ENCODE measurements at regions not wholly inside any gene's neighbourhood (a gene's known extent, or its start where the extent isn't known, plus 50 kb on each side); places are given as distances from the start of the nearest gene placed in this dataset.
"Not testable (repeated sequence)": the region's sequence is repeated elsewhere in the genome, so short reads cannot be mapped to it uniquely, and the experiment has no call there.

DNA sequence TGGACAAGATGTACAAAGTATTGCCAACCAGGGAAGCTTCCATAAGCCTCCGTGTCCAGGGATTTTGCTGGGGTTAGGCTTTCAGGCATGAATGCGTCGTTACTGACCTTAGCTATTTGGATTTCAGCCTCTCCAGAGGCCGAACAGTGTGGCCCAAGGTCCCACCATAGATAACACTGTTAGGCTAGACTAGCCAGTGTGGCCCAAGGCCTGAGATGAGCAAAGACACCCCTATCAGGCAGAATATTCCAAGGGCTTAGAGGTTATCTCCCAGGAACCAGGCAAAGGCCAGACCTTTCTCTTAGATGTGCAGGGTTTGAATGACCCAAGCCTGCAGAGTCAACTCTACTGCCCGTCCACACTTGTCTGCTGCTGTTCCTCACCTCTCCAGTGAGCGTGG, 131.7 kb upstream of the NDUFV2 start:
- no peak for DNase-seq

DNA sequence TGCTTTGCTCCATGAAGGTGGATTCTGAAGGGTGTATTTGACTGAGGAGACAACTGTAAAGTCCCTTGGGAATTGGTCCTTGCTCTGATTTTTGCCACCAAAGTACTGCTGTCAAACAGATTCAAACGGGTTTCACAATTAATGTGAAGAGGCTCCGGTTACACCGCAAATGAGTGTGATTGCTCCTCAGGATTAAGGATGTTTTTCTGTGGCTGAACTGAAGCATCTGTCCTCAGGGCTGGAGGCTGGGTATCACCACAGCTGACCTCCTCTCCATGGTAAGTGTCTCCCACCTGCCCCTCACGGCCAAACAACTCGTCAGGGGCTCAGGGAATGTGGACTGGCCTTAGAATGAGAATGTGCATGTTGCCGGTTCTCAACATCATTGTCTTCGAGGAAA, 130.4 kb upstream of the NDUFV2 start:
- no peak for DNase-seq

DNA sequence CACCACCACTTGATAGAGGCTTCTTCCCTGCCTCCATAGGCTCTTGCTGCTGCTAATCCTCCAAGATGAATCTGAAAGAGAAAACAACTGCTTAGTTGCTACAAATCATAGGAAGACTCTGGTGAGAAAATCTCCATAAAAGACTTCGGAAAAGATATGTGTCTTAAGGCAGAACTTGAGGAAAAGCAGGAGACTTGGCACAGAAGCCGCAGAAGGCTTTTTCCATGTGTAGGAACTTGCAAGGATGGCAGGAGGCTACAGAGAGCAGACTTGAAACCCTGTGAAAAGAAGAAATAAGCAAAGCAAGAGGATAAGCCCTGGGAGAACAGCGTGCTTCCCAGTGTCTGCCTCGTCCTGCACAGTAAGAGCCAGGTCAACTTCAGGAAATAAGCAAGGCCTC, 128.2 kb upstream of the NDUFV2 start:
- DNase-seq: no peak

DNA sequence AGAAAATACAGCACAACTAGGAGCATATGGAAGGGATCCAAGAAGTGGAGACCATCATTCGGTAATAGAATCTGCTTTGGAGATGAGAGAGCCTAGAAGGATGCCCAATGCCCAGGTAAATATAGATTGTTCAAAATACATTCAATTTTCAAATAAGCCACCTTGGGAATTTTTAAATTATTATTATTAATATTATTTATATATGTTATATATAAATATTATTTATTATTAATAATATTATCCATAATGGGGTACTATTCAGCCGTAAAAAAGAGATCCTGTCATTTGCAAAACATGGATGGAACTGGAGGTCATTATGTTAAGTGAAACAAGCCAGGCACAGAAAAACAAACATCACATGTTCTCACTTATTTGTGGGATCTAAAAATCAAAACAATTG, 127.8 kb upstream of the NDUFV2 start:
- DNase-seq: no peak

DNA sequence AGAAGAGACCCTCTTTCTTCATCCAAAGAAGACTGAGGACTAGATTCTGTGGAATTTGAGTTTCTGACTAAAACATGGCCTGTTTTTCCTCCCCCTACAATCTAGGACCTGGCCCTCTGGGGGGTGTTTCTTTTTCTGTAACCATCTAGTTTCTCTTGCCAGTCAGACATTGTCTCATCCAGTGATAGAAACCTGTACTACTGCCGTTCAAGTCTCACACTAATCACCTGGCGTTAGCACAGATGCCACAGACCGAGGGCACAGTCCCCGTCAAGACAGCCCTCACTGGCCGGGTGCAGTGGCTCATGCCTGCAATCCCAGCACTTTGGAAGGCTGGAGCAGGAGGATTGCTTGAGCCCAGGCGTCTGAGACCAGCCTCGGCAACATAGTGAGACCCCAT, 126.9 kb upstream of the NDUFV2 start:
- DNase-seq: no peak

DNA sequence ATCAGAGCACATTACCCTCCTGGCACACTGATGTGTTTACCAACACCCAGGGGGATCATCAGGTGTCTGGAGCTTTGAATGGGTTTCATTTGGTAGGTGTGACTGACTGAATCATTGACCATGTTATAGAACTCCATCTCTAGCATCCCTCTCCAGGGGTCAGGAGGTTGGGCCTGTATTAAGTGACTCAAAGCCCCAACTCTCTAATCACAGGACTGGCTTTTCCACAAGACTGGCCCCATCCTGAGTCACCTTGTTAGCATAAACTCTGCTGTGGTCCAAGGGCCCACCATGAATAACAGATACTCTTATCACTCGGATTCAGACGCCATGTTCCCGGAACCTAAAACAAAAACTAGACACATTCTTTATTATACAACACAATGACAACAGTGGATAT, 125.9 kb upstream of the NDUFV2 start:
- no peak for DNase-seq

DNA sequence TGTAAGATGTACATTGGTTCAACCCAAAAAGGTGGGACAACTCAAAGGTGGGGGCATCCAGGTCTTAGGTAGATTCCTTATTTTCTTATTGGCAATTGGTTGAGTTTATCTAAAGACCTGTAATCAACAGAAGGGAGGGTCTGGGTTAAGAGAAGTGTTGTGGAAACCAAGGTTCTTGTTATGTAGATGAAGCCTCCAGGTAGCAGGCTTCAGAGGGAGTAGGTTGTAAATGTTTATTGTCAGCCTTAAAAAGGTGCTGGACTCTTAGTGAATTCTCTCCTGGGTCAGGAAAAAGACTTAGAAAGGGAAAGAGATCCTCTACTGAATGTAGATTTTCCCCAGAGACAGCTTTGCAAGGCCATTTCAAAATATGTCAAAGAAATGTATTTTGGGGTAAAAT, 125.3 kb upstream of the NDUFV2 start:
- DNase-seq: no peak

DNA sequence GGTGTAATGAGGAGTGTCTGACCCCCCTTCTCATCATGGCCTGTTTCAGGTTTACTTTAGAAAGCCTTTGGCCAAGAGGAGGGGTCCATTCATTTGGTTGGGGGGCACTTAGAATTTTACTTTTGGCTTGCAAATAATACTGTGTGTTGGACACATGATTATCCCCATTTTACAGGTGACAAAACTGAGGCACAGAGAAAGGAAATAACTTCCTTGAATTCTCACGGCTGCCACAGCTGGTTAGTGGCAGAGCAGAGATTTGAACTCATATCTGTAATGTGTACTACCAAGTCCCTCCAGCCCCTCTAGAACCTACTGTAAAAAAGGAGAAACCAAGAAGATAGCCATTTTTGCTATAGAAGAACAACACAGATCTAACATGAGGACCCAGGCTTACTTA, 124.8 kb upstream of the NDUFV2 start:
- DNase-seq: no peak

DNA sequence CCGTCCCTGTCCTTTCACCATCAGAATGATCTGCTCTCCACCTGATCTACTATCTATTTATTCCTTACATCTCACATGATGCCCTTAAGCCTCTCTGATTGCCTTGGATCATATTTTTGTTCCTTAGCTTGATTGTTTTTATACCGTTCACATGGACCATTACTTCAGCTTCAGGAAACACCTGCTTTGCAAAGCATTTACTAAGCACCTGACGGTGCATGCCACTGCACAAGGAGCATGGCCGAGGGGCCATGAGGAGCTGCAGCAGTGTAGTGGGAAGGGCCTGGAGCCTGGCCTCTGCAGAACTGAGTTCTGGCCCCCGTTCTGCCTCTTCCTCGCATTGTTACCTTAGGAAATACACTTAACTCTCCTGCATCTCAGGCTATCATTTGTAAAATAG, 124.1 kb upstream of the NDUFV2 start:
- DNase-seq: no peak

DNA sequence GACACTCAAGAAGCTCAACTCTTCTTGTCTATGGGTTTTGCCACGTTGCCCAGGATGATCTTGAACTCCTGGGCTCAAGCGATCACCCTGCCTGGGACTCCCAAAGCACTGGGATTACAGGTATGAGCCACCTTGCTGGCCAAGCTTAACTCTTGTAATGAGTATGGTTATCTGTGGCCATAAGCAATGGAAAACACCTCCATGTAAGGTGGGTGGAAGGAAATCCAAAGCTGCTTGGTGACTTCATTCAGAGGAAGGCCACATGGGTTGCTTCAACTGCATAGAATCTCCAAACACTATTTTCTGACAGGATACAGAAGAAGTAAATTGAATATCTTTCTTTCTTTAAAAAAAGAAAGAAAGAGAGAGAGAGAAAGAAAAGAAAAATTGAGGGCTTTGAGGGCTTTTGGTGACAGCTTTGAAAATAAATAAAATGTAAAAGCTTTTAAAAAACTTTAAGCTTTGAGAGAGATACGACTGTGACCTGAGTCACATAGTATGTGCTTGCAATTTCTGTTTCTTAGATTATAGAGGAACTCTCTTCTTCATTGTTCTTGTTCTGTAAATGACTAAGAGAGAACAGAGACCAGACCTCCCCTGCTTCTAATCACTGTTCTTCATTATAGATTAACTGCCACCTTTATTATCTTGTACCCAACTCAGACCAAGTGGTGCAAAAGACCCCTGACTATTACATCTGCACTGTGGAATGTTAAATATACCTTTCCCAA, 123.1 kb upstream of the NDUFV2 start:
- no peak for DNase-seq

DNA sequence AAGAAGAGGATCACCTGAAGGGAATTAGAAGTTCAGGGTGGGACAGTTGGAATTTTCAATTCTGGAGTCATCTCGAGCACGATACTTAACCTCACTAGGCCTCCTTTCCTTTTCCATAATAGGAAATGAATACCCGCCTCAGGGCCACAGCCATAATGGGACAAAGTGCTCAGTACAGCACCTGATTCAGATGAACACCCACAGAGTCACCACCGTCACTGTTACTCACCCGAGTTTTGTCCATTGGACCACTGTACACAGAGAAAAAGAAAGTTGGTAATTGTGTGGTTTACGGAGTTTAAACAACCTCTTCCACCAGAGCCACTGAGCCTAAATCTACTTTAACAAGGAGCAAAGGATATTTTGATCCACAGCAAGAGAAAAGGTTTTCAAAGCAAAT, 122.0 kb upstream of the NDUFV2 start:
- no peak for DNase-seq

DNA sequence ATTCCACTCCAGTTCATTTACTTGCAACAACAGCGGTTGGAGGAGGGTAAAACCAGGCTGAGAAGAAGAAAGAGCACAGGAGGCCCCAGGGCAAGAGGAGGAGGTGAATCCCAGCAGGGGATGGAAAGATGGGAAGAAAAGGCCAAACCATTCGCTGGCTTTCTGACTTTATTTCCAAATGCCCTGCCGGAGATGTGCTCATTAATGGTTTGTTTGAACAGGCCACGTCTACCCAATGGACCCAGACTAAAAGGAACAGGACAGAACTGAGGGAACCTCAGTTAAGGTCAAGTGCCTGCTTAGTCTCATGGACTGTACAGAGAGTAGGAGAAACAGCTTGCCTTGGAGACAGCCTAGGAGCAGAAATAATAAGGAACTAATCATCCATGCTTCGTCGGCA, 121.6 kb upstream of the NDUFV2 start:
- DNase-seq: no peak

DNA sequence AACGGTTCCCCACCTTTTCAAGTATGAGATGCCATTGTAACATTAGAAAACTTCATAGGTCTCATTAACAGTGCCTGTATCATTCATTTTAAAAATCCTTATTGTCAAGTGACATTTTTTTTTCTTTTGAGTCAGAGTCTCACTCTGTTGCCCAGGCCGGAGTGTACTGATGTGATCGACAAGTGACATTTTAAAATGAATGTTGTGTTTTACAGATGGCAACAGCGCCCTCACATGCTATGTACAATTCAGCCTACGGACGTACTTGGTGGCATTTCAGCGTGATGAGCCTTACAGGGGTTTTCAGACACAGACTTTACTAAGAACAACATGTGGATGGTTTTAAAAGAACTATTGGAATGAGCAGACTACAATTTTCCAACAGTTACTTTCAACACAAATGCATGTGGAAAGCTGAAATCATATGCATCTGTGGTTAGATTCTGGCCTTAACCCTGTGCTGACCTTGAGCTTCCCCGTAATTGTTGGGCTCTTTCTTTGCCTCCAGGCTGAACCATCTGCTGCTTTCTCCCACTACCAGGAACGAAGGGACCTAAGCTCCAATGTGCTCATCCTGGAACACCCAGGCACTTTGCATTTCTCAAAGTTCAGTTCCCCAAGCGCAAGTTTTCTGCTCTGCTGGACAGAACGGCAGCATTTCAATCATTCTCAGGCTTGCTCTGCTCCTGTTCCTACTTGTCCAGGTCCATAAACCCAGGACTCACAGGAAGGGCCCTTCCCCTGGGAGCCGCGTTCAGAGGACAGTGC, 119.9 kb upstream of the NDUFV2 start:
- peak; percentile 53 for DNase-seq

DNA sequence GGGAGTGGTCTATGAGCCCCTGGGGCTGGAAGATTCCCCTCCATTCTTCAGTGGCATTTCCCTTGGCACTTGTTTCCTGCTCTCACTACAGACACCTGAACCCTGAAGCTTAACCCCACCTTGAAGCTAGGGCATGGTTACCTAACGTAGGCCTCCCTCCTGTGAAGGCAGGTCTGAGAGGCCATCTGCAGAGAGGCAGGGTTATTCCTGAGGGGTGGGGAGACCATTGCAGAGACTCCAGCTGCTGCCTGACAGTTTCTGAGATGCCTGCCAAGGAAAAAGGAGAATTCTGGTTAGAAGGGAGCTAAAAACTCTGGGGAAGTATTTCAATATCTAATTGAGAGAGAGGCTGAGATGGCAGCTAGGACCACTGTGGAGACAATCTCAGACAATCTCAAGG, 119.3 kb upstream of the NDUFV2 start:
- DNase-seq: no peak

DNA sequence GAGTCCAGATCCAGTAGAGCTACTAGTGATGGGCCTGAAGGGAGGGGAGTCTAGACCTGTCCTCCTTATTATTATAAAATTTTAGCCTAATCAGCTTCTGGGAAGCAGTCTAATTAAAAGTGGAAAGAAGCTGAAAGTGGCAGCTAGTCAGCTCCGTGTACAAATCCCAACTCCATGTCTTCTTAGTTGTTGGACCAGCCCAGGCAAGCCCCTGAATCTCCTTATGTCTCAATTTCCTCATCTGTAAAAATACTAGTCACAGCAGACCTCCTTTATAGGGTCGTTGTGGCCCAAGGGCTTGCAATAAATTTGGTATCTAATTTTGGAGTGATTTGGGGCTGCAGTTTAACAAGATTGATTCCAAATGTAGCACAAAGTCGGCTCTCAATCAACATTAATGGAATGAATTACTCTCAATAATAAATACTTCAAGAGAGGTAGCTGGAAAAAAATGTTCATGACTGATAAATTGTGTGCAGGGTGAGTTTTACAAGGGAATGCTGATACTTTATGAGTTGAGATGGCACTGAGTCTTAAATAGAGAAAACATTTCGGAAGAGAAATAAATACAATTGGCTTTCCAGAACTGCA, 118.3 kb upstream of the NDUFV2 start:
- DNase-seq: no peak

DNA sequence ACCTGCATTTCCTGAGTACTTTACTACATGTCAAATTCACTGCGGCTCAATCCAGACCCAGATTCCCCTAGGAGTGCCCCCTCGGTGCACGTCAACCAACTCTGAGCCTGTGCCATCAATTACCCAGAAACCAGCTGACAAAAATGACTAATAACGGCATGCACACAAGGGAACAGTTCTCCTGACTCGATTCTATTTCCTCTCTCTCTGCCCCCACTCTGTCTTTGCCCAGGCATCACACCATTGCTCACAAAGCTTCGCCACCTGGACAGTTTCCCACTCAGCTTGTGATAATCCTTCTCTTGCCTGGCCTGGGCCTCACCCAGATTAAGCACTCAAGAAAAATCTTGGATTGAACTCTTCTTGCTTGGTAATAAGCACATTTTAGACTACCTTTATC, 115.3 kb upstream of the NDUFV2 start:
- no peak for DNase-seq

DNA sequence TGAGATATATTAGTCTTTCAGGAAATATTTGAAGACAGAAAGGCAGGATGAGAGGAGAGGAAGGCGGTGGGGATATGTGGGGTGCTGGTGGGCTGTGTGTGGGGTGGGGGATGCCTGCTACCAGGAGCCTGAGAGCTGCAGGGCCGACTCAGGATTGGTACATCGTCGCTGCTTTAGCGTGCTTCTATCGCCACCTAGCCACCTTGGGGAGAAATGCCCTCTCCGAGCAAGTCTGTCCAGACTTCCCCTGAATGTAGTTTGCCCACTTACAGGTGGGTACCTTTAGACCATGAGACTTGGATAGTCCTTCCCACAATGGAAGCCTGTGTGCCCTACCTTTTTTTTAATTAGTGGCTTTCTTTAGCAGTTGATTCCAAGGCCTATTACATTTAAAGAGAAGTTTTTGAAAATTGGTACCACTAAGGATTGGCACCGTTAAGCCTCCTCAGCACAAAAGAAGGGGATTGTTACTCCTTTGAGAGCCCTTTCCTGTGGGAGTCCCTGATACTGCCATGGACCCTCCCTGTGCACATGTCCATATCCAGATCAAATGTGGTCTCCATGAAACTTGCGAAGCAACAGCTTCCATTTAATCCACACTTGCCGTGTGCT, 114.1 kb upstream of the NDUFV2 start:
- DNase-seq: peak; percentile 62

DNA sequence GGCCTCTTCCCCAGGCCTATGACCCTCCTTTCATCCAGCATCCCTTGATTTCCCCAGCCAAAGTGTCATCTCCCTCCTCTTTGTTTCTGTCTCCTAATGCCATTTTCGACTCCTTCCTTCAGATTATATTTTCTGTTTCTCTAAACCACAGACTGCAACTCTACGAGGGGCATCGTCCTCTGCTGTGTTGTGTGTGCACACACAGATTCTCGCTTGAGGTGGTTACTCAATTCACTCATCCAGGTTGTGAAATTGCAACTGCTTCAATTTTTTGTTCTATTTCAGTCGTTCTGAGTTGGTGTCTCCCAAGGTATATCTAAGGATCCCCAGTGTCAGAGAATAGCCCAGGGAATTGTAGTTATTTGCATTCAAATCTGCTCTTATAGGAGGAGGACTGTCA, 113.5 kb upstream of the NDUFV2 start:
- no peak for DNase-seq

DNA sequence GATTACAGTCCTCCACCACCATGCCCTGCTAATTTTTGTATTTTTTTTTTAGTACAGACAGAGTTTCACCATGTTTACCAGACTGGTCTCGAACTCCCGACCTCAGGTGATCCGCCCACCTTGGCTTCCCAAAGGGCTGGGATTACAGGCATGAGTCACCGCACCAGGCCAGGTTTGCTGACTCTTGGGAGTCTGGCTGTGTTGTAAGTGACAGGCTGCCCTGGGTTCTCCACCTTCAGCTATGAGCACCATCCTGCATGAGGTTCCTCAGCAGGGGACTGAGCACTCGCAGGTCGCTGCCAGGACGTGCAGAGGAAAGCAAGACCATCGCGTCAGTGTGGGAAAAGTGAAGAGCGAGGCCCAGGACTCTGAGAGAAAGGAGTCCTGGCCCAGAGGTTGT, 112.6 kb upstream of the NDUFV2 start:
- DNase-seq: no peak

DNA sequence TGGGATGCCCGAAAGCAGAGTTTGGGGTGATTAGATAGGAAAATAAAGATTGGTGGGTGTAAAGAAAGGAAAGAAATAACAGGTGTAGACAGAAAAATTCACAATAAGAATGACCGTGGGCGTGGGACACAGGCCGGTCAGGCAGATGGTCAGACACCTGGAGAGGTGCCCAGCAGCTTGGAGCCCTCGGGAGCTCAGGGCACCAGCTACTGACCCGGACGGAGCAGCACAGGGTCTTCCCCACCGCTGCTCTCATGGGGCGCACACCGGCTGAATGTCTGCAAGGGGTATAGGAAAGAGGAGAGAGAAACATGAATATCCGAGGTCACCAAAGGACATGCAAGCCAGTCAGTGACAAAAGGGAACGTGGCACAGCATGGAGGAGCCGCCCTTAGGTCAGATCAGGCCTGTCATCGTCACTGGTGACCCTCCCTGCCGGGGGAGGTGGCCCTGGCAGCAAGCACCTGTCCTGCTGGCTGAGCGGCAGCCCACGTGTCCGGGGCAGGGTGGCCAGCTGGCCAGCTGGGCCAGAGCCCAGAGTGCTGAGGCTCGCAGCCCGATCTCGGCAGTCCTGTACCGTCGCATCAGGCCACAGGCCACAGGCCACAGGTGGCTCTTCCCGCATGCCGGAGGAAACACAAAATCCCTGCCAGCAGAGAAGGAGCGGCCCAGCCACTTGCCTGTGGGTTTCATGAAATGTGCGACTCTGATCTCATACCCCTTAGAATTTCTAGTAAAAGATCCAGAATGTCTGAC, 112.0 kb upstream of the NDUFV2 start:
- peak; percentile 25 for DNase-seq

DNA sequence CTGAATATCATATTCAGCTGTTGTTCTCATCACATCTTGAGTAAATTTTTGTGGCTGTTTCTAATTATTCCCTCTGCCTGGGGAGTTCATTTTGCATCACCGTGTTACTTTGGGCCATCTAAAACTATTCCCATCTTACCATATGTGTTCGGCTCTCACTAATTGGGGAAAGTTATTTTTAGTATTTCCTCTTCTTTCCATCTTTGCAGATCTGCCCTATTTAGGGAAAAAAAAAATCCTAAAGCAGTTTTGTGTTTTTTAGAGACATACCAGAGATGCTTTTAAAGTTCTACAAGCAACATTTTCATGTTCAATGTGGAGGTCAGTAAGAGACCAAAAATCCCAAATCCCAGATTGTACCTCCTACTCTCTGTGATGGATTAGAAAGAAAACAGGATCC, 111.3 kb upstream of the NDUFV2 start:
- DNase-seq: no peak

DNA sequence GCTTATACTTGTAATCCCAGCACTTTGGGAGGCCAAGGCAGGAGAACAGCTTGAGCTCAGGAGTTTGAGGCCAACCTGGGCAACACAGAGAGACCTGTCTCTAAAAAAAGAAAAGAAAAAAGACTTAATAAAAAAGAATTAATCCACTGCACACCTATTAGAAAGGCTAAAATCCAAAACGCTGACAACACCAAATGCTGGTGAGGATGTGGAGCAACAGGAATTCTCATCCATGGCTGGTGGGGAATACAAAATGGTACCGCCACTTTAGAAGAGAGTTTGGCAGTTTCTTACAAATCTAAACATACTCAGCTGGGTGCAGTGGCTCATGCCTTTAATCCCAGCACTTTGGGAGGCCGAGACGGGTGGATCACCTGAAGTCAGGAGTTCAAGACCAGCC, 110.0 kb upstream of the NDUFV2 start:
- not testable (repeated sequence) for DNase-seq

DNA sequence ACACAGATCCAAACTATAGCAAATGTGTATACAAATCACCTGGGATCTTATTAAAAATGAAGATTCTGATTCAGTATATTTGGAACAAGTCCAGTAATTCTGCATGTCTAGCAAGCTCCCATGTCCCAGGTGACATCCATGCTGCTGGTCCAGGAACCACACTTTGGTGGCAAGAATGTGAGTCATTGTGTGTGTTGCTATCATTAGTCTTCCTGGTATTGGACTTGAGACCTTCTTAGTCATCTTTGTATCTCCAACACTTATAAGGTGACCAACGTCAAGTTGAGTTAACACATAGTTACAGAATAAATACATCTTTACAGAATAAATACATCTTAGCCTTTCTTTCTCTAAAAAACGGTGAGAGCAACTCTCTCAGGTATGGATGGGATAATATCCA, 107.9 kb upstream of the NDUFV2 start:
- DNase-seq: no peak
